ENCODE measurements at regions not wholly inside any gene's neighbourhood (a gene's known extent, or its start where the extent isn't known, plus 50 kb on each side); places are given as distances from the start of the nearest gene placed in this dataset.

DNA sequence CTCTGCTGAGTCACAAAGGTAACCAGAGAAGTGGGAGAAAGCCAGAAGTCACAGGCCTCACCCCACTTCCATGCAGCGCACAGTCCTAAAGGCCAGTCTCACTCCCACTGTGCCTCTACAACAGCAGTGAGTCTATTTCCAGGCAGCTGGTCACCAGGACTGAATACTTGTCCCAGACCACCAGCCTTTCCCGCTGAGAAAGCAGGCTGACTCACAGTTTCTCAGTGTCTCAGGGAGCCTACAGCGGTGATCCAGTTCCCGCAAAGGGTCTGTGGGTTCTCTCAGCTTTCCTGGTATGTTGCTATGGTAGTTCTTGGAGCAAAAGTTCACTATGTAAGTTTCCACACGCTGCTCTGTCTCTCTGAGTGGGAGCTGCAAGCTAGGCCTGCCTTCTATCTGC is 622.5 kb downstream of the RNF144A start:
- no peaks in the 10 kb centered on the region for H3K36me3 Mint-ChIP-seq (ENCODE audit: low read depth)
- H3K9me3 Mint-ChIP-seq = peaks cover 15% of the 10 kb centered on the region
- no peaks in the 10 kb centered on the region for H3K4me1 Mint-ChIP-seq
- no peak overlapping the region for H3K4me3 Mint-ChIP-seq
- no peak overlapping the region for H3K27ac Mint-ChIP-seq
- H3K27me3 Mint-ChIP-seq (ENCODE audit: low read depth) = no peaks in the 10 kb centered on the region
- TF ChIP-seq, protein P1, sequence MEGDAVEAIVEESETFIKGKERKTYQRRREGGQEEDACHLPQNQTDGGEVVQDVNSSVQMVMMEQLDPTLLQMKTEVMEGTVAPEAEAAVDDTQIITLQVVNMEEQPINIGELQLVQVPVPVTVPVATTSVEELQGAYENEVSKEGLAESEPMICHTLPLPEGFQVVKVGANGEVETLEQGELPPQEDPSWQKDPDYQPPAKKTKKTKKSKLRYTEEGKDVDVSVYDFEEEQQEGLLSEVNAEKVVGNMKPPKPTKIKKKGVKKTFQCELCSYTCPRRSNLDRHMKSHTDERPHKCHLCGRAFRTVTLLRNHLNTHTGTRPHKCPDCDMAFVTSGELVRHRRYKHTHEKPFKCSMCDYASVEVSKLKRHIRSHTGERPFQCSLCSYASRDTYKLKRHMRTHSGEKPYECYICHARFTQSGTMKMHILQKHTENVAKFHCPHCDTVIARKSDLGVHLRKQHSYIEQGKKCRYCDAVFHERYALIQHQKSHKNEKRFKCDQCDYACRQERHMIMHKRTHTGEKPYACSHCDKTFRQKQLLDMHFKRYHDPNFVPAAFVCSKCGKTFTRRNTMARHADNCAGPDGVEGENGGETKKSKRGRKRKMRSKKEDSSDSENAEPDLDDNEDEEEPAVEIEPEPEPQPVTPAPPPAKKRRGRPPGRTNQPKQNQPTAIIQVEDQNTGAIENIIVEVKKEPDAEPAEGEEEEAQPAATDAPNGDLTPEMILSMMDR (IDR thresholded peaks at IDR 0.05; ENCODE audit: unreplicated experiment in 3 of 3) = no peak

DNA sequence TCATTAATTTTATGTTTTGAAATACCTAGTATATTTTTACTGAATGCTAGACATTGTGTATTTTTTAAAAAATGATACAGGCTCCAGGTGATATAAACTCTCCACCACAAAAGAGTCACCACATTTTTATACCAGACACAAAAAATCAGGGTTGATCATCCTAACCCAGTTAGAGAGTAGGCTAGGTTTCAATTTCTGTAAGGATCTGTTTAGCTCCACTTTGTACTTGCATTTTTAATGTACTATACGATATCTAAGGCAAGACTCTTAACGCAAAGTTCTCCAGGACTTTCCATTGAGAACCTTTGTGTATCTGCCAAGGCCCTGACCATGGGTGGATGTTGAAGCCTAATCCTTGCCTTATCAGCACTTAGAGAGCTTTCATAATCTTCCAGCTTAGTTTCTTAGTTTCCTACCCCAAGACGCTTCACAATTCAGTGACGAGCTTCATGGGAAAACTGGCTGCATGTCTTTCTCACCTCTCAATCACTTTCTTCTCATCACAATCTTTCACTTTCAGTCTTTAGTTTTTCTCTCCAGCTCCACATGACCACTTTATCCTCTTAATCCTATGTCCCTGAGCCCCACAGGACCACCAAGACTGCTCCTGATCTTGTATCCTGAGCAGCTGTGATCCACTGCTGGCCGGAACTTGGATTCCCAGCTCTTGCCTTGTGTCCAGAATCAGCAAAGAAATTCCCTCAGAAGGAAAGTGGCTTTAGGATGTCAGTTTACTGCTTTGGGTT is 635.8 kb downstream of the RNF144A start:
- Mint-ChIP-seq H3K4me1 (no peaks in the 10 kb centered on the region), H3K27me3 (ENCODE audit: low read depth) (no peaks in the 10 kb centered on the region), H3K36me3 (ENCODE audit: low read depth) (no peaks in the 10 kb centered on the region), H3K27ac (no peak overlapping the region), H3K9me3 (peaks cover 4% of the 10 kb centered on the region), H3K4me3 (no peak overlapping the region)
- TF ChIP-seq, protein P1 (IDR thresholded peaks at IDR 0.05; ENCODE audit: unreplicated experiment in 3 of 3) = no peak

DNA sequence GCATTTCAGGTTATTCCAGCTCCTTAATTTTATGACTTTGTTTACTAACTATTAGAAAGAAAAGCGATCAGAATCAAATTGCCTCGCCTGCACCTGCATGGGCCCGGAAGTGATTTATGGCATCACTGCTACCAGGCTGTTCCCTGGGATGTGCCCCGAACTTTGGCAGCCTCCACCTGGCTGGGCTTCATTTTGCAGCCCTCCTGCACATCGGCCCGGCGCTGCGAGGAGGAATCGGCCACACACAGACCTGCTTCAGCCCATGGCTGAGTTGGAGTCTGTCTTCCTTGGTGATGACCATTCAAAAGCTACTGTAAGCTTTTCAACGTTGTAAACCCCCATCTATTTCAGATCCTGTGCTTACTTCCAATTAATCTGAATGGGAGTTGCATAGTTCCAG is 638.0 kb downstream of the RNF144A start:
- TF ChIP-seq, protein P1 (IDR thresholded peaks at IDR 0.05; ENCODE audit: unreplicated experiment in 3 of 3) = no peak
- no peaks in the 10 kb centered on the region for H3K4me1 Mint-ChIP-seq
- H3K9me3 Mint-ChIP-seq = no peaks in the 10 kb centered on the region
- H3K36me3 Mint-ChIP-seq (ENCODE audit: low read depth) = no peaks in the 10 kb centered on the region
- no peaks in the 10 kb centered on the region for H3K27me3 Mint-ChIP-seq (ENCODE audit: low read depth)
- no peak overlapping the region for H3K4me3 Mint-ChIP-seq
- no peak overlapping the region for H3K27ac Mint-ChIP-seq

DNA sequence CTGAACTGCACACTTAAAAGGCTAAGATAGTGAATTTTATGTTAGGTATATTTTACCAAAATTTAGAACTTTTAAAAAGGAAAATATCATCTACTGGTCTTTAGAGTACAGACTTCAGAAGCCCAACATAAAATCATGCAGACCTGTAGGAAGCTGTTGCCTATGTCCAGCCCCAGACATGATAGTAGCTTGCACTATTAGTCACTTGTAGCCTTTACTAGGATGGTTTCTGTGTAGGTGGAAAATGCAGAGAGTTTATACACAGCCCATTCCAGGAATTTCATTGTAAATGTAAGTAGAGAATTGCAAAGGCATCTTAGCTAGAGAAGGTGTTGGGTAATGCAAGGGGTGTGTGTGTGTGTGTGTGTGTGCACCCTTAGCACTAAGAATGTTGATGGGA is 640.2 kb downstream of the RNF144A start:
- Mint-ChIP-seq H3K9me3 (no peaks in the 10 kb centered on the region), H3K27ac (no peak overlapping the region), H3K36me3 (ENCODE audit: low read depth) (no peaks in the 10 kb centered on the region), H3K4me1 (no peaks in the 10 kb centered on the region), H3K4me3 (no peak overlapping the region), H3K27me3 (ENCODE audit: low read depth) (no peaks in the 10 kb centered on the region)
- TF ChIP-seq, protein P1 (IDR thresholded peaks at IDR 0.05; ENCODE audit: unreplicated experiment in 3 of 3) = no peak

DNA sequence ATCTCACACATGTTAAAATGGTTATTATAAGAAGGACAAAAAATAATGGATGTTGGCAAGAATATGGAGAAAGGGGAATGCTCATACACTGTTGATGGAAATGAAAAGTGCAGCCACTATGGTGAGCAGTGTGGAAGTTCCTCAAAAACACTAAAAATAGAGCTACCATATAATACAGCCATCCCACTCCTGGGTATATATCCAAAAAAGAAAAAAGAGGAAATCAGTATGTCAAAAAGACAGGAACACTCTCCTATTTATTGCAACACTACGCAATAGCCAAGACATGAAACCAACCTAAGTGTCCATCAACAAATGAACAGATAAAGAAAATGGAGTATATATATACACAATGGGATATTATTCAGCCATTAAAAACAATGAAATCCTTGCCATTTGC is 642.6 kb downstream of the RNF144A start:
- H3K36me3 Mint-ChIP-seq (ENCODE audit: low read depth) = no peaks in the 10 kb centered on the region

More for the DNA sequence above, 642.6 kb downstream of the RNF144A start:
- no peak overlapping the region for H3K27ac Mint-ChIP-seq
- no peaks in the 10 kb centered on the region for H3K9me3 Mint-ChIP-seq
- no peak overlapping the region for H3K4me3 Mint-ChIP-seq
- no peaks in the 10 kb centered on the region for H3K27me3 Mint-ChIP-seq (ENCODE audit: low read depth)
- no peaks in the 10 kb centered on the region for H3K4me1 Mint-ChIP-seq
- TF ChIP-seq, protein P1 (IDR thresholded peaks at IDR 0.05; ENCODE audit: unreplicated experiment in 3 of 3) = no peak

All from nephron (organoid).